ENCODE measurements at regions not wholly inside any gene's neighbourhood (a gene's known extent, or its start where the extent isn't known, plus 50 kb on each side); places are given as distances from the start of the nearest gene placed in this dataset.

GRCh38 chr6:15897063-15897876 lies 231.6 kb upstream of the MYLIP start:
- no peak overlapping the region for H3K4me3 ChIP-seq (ENCODE audit: low read depth, low read length)
- no peak for TF ChIP-seq CTCF (IDR thresholded peaks at IDR 0.05; ENCODE audit: control insufficient read depth, extremely low read depth, insufficient read depth)
- no peak for DNase-seq (ENCODE audit: low read depth)

GRCh38 chr6:15894973-15895725 lies 232.3 kb upstream of the DTNBP1 start:
- DNase-seq (ENCODE audit: low read depth) = no peak
- no peak for TF ChIP-seq CTCF (IDR thresholded peaks at IDR 0.05; ENCODE audit: control insufficient read depth, extremely low read depth, insufficient read depth)
- no peak overlapping the region for H3K4me3 ChIP-seq (ENCODE audit: low read depth, low read length)

- peak; percentile 46 for TF ChIP-seq CTCF (IDR thresholded peaks at IDR 0.05; ENCODE audit: control insufficient read depth, extremely low read depth, insufficient read depth)
- peak; percentile 64 for DNase-seq (ENCODE audit: low read depth)
- H3K4me3 ChIP-seq (ENCODE audit: low read depth, low read length) = no peak overlapping the region
These were observed 230.9 kb upstream of the DTNBP1 start for GRCh38 chr6:15893556-15894253.

- DNase-seq (ENCODE audit: low read depth) = no peak
- no peak overlapping the region for H3K4me3 ChIP-seq (ENCODE audit: low read depth, low read length)
- no peak for TF ChIP-seq CTCF (IDR thresholded peaks at IDR 0.05; ENCODE audit: control insufficient read depth, extremely low read depth, insufficient read depth)
These were observed 229.5 kb upstream of the DTNBP1 start for GRCh38 chr6:15892369-15892768.

GRCh38 chr6:15888798-15889772 lies 226.3 kb upstream of the DTNBP1 start:
- DNase-seq (ENCODE audit: low read depth) = no peak
- no peak overlapping the region for H3K4me3 ChIP-seq (ENCODE audit: low read depth, low read length)
- TF ChIP-seq CTCF (IDR thresholded peaks at IDR 0.05; ENCODE audit: control insufficient read depth, extremely low read depth, insufficient read depth) = no peak

Data from LNCaP clone FGC (cell line).